Medulla oblongata (tissue), 1 donor: ENCODE measurements at regions not wholly inside any gene's neighbourhood (a gene's known extent, or its start where the extent isn't known, plus 50 kb on each side); places are given as distances from the start of the nearest gene placed in this dataset.
"Not testable (repeated sequence)": the region's sequence is repeated elsewhere in the genome, so short reads cannot be mapped to it uniquely, and the experiment has no call there.

ENCODE experiments used
- DNase-seq: peaks from one replicate; pipeline ENCODE4 v3.0.0-alpha.2; 2015; ENCODE audit errors: extremely low spot score

DNA sequence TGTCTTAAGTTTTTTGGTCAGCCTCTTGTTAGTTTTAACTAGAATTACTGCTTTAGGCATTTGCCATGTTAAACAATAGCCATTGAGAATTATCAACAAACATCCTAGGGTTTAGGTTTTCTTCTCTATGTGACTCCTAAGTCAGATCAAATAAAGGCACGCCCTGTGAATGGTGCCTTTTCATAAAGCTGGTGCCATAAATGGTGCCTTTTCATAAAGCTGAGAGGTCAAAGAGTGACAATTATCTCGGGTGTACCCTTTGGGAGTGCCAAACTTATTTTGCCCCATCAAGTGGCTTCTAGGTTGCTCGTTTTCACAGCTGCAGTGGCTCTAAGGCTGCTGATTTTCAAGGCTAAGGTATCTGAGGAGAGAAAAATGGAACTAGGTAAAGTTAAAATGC, 391.6 kb downstream of the DMRTA1 start:
- DNase-seq = no peak

DNA sequence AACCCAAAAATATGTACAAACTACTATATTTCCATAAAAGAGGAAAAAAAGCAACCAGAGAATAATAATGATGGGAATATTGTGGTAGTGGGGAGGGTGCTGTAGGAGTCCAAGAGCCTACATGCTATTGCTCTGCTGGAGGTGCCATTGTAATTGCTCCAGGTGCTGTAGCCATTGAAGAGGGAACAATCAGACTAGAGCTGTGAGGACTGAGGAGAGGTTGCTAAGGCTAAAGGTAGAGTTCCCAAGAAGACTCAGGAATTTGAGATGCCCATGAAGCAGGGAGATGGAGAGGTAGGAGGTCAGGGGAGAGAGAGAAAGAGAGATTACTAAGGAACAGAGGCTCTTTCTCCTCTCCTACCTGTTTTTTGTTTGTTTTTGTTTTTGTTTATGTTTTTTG, 394.0 kb downstream of the DMRTA1 start:
- no peak for DNase-seq

DNA sequence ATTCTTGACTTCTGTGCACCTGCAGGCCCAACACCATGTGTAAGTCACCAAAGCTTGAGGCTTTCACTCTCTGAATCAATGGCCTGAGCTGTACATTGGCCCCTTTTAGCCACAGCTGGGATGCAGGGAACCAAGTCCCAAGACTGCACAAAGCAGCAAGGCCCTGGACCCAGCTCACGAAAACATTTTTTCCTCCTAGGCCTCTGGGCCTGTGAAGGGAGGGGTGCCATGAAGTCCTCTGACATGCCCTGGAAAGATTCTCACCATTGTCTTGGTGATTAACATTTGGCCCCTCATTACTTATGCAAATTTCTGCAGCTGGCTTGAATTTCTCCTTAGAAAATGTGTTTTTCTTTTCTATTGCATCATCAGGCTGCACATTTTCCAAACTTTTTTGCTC, 398.6 kb downstream of the DMRTA1 start:
- not testable (repeated sequence) for DNase-seq

DNA sequence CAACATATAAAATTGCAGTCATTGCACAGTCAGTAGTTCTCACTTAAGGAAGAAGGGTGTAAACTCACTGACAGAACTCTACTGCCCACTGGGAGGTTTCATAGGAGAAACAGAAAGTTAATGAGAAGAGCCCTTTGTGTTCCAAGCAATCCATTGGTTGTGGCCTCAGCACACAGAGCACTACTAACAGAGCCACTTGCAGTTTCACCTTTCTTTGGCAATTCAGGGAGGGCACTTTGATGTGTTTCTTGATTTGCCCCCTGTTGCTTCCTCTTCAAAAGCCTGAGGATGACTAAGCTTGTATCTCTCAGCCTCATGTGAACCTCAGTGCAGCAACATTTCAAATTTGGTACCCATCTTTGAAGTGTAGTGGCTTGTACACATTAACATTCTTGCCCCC, 409.4 kb downstream of the DMRTA1 start:
- DNase-seq = no peak

DNA sequence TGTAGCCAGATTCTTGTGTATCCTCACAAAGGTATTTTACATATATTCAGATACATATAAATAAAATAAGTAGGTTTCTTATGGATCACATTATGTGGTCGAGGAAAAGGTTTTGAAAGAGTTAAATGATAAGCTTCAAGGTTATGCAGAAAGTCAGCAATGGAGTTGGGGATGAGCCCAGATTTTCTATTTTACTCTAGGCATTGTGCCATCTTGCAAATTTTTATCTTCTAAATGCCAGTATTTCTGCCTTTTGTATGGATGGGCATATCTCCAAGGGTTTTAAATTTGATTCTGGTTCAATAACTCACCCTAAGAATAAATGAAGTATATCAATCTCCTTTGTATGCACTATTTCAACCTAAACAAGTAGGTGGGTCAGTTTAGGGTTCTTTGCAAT, 410.7 kb downstream of the DMRTA1 start:
- no peak for DNase-seq

DNA sequence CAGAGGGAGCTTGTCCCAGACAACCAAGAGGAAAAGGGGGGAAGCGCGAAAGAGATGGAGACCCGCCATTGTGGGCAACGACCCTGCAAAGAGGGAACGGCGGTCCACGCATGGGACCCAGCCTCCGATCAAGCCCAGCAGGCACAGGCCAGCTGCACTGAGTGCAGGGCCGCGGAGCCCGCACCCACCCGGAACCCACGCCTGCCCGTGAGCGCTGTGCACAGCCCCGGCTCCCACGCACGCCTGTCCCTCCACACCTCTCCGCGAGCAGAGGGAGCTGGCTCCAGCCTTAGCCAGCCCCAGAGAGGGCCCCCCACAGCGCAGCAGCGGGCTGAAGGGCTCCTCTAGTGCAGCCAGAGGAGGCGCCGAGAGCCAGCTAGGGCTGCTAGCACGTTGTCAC, 416.5 kb downstream of the DMRTA1 start:
- DNase-seq = no peak

DNA sequence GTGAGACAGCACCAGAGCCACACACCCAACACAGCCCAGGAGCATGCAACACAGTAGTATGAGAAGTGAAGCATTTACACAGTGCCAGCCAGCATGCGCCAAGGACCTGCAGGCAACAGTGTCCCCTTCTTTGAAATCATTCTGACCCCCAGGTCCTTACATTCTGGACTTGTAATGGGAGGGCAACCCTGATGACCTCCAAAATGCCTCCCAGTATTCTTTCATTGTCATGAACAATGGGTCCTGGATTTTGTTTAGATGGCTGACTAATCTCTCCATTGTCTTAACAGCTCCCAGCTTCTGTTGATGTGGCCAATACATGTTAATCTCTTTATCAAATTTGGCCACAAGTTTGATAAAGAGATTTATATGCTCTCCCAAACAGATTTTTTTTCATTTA, 417.1 kb downstream of the DMRTA1 start:
- DNase-seq = no peak

DNA sequence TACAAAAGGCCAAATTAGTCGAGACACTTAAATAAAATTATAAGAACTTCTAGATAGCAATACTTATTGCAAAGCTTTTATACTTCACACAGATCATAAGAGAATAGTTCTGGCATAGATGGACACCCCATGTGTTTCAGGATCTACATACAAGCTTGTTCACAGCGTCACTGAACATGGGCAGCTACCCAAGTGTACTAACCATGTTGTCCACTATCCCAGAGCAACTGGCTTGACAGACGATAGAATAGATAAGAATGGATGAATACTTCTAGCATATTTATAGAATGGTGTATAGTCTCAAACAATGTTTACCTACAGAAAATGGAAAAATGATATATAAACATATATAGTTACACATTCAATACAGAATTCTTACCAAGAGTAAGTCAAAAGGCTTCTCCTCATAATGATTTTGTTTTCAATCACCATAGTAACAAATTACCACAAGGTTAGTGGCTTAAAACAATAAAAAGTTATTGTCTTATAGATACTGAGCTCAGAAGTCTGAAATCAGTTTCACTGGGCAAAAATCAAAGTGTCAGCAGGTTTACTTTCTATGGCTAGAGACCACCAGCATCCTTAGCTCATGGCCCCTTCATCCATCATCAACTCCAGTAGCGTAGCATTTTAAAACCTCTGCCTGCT, 446.7 kb downstream of the DMRTA1 start:
- DNase-seq = no peak

DNA sequence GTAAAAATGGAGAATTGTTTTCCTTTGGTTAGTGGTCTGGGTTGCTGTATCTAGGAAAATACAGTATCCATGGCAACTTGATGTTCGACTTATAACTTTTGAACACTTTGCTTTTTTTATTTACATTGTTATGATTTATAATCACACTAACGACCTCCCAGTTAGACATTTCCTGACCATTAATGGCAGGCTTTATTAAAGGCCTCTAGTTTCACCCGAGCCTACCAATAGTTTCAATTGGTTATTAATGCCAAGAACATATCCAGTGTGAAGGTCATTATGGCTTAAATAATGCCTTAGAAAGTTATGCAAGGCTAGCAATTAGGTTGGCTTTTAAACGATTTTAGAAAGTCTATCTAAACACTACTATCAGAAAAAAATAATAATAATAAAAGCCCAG, 452.0 kb downstream of the DMRTA1 start:
- no peak for DNase-seq

DNA sequence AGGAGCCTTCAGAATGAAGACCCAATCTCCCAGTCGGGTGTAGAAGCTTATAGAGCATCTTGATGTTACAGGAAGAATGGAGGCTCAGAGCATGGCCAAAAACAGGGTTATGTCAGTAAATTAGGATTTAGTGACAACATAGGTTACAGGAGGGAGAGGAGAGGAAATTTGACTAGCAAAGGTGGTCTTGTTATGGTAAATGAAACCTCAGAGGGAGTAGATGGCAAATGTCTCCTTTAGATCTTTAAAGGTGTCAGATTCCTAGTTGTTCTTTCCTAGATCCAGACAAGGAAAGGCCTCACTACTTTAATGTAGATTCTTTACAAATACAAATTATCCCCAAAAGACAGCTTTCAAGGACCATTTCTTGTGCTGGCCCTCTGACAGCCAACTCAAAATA, 465.0 kb downstream of the DMRTA1 start:
- DNase-seq = no peak

DNA sequence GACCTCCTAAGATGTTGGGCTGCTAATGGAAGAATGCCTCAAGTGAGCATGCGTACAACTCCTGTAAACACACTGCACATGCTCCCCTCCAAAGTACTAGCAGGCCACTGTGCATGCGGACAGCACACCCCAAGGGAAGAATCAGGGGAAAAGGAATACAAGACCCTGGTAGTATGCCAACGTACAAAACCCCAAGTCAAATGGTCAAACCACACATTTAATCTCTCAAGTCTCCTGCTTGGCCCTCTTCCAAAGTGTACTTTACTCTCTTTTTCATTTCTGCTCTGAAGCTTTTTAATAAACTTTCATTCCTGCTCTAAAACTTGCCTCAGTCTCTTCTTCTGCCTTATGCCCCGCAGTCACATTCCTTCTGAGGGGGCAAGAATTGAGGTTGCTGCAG, 466.4 kb downstream of the DMRTA1 start:
- no peak for DNase-seq

DNA sequence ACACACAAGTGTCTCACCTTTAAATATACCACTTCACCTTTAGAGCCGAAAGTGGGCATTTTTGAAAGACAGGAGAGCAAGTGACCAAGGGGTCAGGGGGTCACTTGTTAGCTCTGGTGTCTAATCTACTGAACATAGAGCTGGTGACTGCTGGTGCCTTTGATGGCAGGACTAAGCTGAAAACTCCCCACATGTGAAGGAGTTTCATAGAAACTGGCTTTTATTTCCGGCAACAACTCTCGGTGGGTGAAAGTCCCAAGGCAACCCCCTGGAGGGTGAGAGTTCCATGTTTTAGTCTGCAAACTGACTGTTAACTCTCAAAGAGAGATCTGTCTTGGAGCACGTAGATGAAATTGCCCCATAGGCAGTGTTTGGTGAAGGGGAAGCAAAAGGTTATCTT, 466.9 kb downstream of the DMRTA1 start:
- no peak for DNase-seq

DNA sequence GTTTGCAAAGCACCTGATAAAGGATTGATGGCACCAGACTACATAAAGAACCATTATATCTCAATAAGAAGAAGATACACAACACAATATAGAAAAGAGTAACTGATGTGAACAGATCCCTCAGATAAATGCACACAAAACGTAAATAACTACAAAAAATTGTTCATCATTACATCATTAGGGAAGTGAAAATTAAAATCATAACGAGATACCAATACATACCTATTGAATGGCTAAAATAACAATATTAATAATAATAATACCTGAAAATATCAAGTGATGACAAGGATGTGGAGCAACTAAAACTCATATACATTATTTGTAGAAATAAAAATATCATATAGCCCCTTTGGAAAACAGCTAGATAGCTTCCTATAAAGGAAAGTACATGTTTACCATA, 469.5 kb downstream of the DMRTA1 start:
- DNase-seq = no peak

DNA sequence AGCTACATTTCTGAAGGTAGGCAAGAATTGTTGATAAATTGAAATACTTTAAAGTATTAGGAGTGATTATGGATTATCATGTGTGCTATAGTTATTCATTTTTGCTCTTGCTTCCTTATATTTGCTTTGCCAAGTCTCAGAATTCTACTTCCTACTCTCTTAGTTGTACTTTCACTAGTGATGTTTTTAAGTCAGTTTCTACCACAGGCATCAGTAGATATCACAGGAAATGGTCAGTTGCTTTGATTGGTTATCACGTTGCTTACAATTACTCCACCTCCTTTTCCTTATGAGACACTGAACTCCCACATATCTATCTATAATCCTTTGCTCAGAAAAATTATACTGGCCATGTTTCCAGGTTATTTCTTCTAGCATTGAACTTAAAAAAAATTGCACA, 472.8 kb downstream of the DMRTA1 start:
- DNase-seq = no peak

DNA sequence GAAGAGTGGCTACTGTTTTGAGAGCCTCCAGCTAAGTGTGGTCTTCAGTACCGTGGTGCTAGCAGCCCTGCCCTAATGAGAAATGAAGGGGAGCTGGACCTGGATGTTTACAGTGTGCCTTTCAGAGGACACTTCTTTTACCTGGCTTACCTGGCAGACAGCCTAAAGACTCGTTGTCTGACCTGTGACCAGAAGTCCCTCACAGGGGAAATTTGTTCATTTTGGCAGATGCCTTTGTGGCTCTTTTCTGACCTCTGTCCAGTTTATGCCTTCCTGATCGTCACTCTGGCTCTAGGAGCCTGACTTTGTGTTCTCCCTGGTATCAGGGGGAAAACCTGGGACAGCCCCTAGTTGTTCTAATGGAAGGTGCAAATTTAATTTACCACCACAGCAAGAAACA, 475.1 kb downstream of the DMRTA1 start:
- no peak for DNase-seq

DNA sequence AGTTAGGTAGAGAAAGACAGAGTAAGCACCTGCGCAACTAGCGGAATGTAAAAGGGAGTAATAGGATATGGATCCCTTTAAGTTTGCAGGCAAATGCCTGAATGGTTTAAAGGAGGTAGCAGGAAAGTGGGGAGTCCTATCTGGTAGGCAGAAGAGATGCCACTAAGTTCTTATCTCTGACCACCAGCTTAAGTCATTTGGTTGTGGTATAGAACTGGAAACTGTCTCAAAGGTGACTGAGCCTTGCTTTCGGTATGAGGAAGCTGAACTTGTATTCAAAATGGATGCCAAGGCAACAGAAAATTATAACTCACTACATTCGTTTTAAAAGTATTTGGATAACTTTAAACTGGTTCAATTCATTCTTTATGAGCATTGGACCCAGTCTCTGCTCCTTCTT, 475.6 kb downstream of the DMRTA1 start:
- DNase-seq = no peak

DNA sequence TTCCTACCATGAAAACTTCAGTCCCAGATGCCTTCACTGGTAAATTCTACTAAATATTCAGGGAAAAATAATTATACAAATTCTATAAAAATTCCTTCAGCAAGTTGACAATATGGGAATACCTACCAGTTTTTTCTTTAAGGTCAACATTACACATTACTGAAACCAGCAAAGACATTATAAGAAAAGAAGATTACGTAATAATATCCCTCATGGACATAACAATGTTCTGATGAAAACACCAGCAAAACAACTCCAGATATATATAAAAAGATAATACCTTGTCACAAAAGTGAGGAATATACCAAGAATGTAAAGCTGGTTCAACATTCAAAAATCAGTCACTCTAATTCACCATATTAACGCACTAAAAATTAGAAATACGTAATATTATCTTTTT, 507.9 kb downstream of the DMRTA1 start:
- DNase-seq = no peak

DNA sequence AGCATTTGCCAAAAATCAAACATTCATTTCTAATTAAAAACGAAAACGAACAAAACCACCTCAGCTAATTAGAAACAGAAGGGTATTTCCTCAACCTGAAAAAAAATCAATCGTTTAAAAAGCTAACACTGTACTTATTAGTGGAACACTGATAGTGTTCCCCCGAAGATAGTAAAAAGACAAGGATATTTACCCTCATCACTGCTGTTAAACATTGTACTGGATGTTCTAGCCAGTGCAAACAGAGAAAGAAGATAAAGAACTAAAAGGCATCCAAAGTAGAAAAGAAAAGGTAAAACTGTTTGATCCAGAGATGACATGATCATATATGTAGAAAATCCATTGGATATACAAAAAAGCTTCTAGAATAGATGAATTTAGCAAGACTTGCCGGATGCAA, 508.3 kb downstream of the DMRTA1 start:
- DNase-seq = no peak

DNA sequence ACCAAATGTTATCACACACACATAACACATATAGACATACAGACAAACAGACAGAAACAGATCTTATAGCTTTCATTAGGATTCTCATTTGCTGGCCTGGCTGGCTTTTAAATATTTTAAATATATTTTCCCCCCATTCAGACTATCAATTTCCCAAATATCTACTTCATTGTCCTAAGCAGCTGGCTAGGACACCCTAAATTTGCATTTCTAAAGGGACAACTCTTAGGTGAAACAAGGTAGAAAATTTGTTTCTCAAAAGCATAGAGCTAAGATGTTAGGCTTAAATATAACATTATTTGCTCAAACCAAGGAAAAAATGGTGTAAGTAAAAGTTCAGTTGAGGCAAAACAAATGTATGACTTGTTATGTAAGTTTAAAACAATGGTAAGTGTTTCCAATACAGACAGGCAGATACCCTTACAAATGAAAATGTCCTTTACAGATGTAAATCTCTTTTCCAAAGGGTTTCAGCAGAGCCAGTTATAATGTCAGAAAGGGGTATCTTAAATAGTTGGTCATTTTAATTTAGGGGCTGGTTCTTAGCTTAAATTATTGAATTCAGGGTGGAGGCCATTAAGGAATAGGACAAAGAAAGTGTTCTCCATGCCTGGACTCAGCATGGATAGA, 522.8 kb downstream of the DMRTA1 start:
- DNase-seq = no peak

DNA sequence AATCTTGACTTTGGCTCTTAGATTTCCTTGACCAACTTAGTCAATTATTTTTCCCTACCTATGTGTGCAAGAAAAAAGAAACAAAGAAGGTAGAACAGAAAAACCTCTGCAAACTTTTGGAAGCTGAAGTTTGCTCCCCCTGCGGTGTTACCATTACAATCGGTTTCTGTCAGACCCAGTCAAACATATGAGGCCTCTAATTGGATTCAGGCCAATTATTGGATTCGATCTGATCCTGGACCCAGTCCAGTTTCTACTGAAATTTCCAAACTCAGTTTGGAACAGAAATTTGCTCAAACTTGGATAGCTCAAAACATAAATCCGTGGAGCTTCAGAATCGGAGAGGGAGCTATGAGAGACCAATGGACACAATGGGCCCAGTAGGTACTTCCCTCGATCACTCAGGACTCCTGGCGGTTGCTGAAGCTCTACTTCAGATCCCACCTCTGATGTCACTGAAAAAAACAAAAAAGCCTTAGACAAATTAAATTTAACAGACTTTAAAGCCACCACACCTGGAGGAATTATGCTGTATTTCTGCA, 523.9 kb downstream of the DMRTA1 start:
- no peak for DNase-seq

DNA sequence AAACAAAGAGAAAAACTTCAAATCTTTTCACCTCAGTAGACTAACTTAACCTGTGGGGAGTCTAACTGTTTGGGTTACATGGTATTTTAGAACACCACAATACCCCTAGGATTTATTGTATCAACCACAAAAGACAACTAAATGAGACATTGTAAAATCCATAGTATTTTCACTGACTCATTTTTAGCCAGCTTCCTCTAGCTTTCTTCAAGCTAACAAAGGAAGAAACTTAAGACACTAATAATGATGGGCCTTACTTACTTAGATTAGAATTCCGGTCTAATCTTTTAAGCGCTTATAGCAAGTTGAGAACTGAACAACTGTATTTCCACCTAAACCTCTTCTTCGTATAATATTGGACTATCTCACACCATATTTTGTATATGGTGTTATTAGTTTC, 529.3 kb downstream of the DMRTA1 start:
- no peak for DNase-seq

DNA sequence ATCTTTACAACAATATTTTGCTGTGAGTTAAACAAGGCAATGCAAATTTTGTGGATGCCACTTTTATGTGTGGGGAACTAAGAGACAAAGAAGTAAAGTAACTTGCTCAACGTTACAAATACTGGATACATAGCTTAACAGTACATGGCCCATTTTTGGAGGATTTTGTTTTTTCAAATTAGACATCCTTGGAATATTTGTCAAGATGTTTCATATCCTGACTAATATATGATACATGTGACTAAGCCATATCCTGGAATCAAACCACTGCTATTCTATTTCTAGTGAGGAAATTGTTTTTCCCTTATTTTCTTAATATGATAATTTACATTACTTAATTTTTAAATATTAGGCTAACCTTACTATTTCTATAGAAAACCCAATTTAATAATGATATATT, 529.8 kb downstream of the DMRTA1 start:
- DNase-seq = no peak

DNA sequence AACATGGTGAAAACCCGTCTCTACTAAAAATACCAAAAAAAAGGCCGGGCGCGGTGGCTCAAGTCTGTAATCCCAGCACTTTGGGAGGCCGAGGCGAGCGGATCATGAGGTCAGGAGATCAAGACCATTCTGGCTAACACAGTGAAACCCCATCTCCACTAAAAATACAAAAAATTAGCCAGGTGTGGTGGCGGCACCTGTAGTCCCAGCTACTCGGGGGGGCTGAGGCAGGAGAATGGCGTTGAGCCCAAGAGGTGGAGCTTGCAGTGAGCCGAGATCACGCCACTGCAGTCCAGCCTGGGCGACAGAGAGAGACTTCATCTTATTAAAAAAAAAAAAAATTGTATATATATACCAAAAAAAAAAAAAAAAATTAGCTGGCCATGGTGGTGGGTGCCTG, 533.8 kb downstream of the DMRTA1 start:
- not testable (repeated sequence) for DNase-seq

DNA sequence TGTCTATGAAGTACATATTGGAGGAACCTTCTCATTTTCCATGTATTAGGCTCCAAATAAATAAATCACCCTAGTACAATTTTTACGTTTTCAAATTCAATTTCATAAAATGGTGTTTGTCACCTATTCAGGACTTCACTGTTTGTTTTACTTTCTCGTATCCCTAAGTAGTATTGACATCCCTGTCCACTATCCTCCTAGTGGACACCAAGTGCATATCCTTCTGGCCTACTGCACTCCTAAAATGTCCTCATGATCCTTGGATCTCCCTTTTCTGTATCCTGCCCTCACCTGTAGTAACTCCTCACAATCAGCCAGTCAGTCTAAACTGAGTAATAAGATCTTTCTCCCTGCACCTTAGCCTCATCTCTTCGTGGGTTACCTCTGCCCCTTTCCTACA, 539.9 kb downstream of the DMRTA1 start:
- DNase-seq = no peak
